ENCODE measurements at regions not wholly inside any gene's neighbourhood (a gene's known extent, or its start where the extent isn't known, plus 50 kb on each side); places are given as distances from the start of the nearest gene placed in this dataset.

DNA sequence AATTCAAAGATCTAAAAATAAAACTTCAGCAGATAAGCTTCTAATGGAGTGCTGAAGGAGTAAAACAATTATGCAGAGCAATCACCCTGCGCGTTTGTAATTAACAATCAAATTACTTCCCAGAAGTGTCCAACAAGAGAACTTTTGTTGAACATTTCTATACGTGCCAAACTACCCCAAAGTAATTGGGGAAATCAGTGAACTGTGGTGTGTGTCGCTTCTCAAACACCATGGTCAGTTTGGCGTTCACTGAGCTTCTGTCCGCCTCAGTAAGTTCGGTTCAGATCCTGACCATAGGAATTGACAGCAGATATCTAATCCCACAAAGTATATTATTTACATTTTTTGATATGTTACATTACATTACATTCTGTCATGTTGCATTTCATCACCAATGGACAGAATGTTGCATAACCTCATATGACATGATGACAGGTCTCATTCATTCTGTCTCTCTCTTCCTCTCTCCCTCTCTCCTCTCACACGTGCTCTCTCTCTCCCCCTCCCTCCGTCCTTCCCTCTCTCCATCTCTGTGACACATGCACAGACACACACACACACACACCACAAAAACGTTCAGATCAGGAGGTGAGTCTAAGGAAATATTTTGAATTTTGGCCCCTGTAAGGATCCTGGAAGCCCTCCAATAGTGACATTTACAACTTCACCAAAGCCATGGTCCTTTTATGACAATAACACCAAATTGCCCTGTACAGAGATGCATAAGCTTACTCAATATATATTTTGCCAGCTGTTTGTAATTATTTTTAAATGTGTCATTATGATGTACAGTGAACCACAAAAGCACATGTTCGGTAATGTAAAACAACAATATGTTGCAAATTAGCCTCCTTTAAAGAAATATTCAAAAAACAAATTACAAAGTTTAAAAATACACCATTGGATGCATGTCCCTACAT, 269.2 kb downstream of the FIGN start:
- no peak for DNase-seq (ENCODE audit: low read depth, low spot score)
- CTCF ChIA-PET = no interaction called here
- TF ChIP-seq, protein P1, sequence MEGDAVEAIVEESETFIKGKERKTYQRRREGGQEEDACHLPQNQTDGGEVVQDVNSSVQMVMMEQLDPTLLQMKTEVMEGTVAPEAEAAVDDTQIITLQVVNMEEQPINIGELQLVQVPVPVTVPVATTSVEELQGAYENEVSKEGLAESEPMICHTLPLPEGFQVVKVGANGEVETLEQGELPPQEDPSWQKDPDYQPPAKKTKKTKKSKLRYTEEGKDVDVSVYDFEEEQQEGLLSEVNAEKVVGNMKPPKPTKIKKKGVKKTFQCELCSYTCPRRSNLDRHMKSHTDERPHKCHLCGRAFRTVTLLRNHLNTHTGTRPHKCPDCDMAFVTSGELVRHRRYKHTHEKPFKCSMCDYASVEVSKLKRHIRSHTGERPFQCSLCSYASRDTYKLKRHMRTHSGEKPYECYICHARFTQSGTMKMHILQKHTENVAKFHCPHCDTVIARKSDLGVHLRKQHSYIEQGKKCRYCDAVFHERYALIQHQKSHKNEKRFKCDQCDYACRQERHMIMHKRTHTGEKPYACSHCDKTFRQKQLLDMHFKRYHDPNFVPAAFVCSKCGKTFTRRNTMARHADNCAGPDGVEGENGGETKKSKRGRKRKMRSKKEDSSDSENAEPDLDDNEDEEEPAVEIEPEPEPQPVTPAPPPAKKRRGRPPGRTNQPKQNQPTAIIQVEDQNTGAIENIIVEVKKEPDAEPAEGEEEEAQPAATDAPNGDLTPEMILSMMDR (IDR thresholded peaks at IDR 0.05; ENCODE audit: insufficient read depth, low read length, missing control alignments) = no peak
- no peak overlapping the region for H3K4me3 ChIP-seq (ENCODE audit: low read depth, low read length)
- POLR2A ChIA-PET = no interaction called here

DNA sequence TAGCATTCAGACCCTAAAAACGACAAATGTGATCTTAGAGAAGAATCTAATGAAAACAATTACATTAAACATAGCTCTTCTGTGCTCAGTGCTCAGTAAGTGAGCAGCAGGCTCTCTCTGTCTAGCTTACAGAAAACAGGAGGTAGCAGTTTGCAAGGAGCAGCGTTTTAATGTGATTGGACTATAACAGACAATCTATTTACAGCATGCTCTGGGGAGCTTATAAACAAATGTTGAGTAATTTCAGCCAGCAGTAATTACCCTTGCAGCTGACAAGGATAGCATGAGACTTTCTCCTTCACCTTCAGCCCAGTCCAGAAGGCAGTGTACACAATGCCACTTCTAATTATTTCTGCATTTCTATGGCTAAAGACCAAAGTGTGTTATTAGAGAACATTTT, 270.4 kb downstream of the FIGN start:
- DNase-seq (ENCODE audit: low read depth, low spot score) = no peak
- ChIA-PET POLR2A (interaction anchor here (0.6 kb wide), 1 partner anchor 9 kb away, joined by 3 read pairs; no protein-coding TSS in a partner anchor), CTCF (no interaction called here)
- no peak overlapping the region for H3K4me3 ChIP-seq (ENCODE audit: low read depth, low read length)
- TF ChIP-seq, protein P1 (IDR thresholded peaks at IDR 0.05; ENCODE audit: insufficient read depth, low read length, missing control alignments) = no peak

DNA sequence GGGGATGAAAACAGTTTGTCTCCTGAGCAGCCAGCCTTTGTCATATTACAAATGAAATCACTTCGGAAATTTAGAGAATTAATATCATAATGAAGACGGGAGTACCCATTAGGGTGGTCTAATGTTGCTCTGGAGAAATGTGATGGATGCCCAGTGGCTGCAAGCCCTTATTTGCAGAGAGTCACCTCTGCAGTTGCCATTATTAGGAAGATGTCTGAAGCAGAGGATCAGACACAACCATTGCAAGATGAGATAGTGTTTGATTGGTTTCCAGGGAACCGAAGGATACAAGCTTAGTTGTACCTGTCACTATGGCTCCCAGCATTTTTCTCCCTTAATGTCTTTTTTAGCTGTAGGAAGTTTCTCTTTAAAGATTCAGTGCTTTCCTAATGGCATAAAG, 272.4 kb downstream of the FIGN start:
- no peak for DNase-seq (ENCODE audit: low read depth, low spot score)
- TF ChIP-seq, protein P1 (IDR thresholded peaks at IDR 0.05; ENCODE audit: insufficient read depth, low read length, missing control alignments) = no peak
- H3K4me3 ChIP-seq (ENCODE audit: low read depth, low read length) = no peak overlapping the region
- POLR2A ChIA-PET = no interaction called here
- CTCF ChIA-PET = interaction anchor here (1.2 kb wide), 1 partner anchor 598 kb away, joined by 3 read pairs; no protein-coding TSS in a partner anchor

DNA sequence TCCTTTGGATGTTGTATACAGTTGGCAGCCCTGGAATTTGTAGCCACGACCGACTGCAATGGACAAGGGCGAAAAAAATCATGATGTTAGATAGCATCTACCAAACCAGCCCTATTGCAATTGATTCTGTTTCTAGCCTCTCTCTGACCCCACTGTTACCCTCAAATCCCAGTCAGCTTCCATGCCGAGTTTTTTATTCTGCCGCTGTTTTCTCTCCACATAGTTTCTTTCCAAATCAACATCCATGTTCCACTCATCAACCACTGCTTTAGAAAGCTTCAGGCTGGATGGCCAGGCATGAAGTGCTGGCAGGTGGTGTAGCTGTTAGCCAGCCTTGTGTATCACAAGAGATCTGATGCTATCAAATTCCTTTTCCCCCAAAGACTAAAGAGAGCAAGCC, 272.8 kb downstream of the FIGN start:
- ChIA-PET POLR2A (no interaction called here), CTCF (no interaction called here)
- H3K4me3 ChIP-seq (ENCODE audit: low read depth, low read length) = no peak overlapping the region
- TF ChIP-seq, protein P1 (IDR thresholded peaks at IDR 0.05; ENCODE audit: insufficient read depth, low read length, missing control alignments) = no peak
- DNase-seq (ENCODE audit: low read depth, low spot score) = no peak

DNA sequence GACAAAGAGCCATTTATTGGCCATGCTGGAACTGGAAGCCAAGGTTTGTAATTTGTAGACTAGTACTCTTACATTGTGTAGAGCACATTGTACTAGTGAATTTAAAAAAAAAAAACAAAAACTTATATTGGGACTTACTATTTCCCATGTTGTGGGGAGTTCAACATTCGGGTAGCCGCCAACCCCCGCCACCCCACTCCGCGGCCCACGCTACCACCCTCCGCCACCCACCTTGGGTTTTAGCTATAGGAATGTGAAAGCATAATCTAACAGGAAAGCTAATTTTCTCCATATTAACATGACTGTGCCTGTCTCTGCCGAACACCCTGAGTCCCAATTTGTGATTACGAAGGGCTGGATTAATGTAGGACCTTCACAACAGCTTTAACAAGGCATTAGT, 275.8 kb downstream of the FIGN start:
- TF ChIP-seq, protein P1 (IDR thresholded peaks at IDR 0.05; ENCODE audit: insufficient read depth, low read length, missing control alignments) = no peak
- H3K4me3 ChIP-seq (ENCODE audit: low read depth, low read length) = no peak overlapping the region
- DNase-seq (ENCODE audit: low read depth, low spot score) = no peak
- ChIA-PET POLR2A (no interaction called here), CTCF (interaction anchor here (1.5 kb wide), 1 partner anchor 12 kb away, joined by 3 read pairs; no protein-coding TSS in a partner anchor)

DNA sequence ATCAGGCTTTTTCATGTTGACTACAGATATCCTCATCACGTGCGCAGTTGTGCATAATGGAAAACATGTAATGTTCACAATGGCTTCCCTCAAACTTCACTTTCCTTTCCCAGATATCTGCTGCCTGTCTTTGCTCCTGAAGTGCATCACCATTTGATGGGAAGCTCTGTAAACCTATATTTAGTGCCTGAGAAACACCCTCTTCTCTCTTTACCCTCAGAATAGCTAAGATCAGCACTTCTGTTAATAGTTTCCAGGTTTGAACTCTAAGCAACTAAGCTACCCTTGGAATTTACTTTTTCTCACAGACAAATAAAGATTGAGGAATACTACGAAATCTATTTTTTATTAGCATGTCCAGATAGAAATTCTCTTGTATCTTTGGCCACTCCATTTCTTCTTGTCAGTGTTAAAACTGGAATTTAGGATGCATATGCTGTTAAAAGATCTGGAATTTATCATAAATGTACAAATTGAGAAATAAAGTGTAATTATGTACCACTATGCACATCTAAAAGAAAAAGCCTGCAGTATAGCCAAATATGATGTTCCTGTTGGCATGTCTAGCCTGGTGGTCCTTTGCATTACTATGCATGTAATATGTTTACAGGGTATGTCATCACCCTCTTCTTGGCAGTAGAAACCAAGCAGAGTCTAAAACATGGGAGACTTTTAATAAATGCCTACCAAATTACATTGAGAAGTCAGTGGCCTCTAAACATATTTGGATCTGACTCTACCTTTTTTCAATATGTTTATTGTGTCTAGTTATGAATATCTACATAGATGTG, 278.7 kb downstream of the FIGN start:
- no peak for DNase-seq (ENCODE audit: low read depth, low spot score)
- ChIA-PET CTCF (no interaction called here), POLR2A (interaction anchor here (0.6 kb wide), 1 partner anchor 8 kb away, joined by 3 read pairs; no protein-coding TSS in a partner anchor)
- no peak overlapping the region for H3K4me3 ChIP-seq (ENCODE audit: low read depth, low read length)
- TF ChIP-seq, protein P1 (IDR thresholded peaks at IDR 0.05; ENCODE audit: insufficient read depth, low read length, missing control alignments) = no peak
